IMR-90 (cell line): ENCODE measurements at regions not wholly inside any gene's neighbourhood (a gene's known extent, or its start where the extent isn't known, plus 50 kb on each side); places are given as distances from the start of the nearest gene placed in this dataset.

Source experiments
- ATAC-seq: fragments of 200-7000 bp; cut with Tn5 transposase; 2 replicates; pipeline ENCODE4 v1.9.1; 2020; ENCODE audit warnings: low read depth, mild to moderate bottlenecking, moderate library complexity
- BruUV-seq: library from RNA; stranded (reverse); fragments of 400-500 nt; replicated peaks from 2 replicates; lab custom pipeline; 2021; lab: Mats Ljungman, UMichigan
- CTCF ChIA-PET: fragments of 300-600 bp; formaldehyde crosslinking; extraction: SDS; loops from one replicate; lab custom pipeline; 2021; ENCODE audit warnings: antibody characterized with exemption; lab: Yijun Ruan, JAX
- POLR2A ChIA-PET: fragments of 300-600 bp; sonication (Branson Sonifier 250); formaldehyde crosslinking; loops from one replicate; lab custom pipeline; 2022; ENCODE audit warnings: antibody characterized with exemption; ENCODE audit not compliant: unreplicated experiment; lab: Charles Lee
- DNase-seq: peaks from one replicate; pipeline ENCODE4 v3.0.0; 2013
- H2AFZ ChIP-seq: replicated peaks from 2 replicates; pipeline ENCODE3; 2013; ENCODE audit warnings: low read length, mild to moderate bottlenecking; ENCODE audit not compliant: poor library complexity
- H2AK5ac ChIP-seq: 2 replicates; pipeline ENCODE4 v1.6.1; 2013; ENCODE audit warnings: low read depth, low read length, inconsistent platforms
- H2AK9ac ChIP-seq: replicated peaks from 2 replicates; pipeline ENCODE3; 2013; ENCODE audit warnings: mild to moderate bottlenecking, low read depth, low read length, moderate library complexity; ENCODE audit not compliant: poor library complexity
- H2BK120ac ChIP-seq: 2 replicates; pipeline ENCODE4 v1.6.1; 2013; ENCODE audit warnings: low read depth, low read length, inconsistent platforms
- H2BK15ac ChIP-seq: 3 replicates; pipeline ENCODE4 v1.6.1; 2013; ENCODE audit warnings: low read depth, low read length, inconsistent platforms
- H2BK20ac ChIP-seq: 2 replicates; pipeline ENCODE4 v1.6.1; 2013; ENCODE audit warnings: low read depth, mild to moderate bottlenecking, inconsistent platforms, low read length, moderate library complexity
- H2BK5ac ChIP-seq: 2 replicates; pipeline ENCODE4 v1.6.1; 2013; ENCODE audit warnings: mild to moderate bottlenecking, low read depth, low read length, inconsistent platforms; ENCODE audit not compliant: poor library complexity, severe bottlenecking
- H3K14ac ChIP-seq: replicated peaks from 2 replicates; pipeline ENCODE4 v1.6.1; 2013; ENCODE audit warnings: low read depth, low read length, inconsistent platforms
- H3K18ac ChIP-seq: 2 replicates; pipeline ENCODE4 v1.6.1; 2013; ENCODE audit warnings: low read depth, low read length, control low read depth
- H3K23ac ChIP-seq: 2 replicates; pipeline ENCODE4 v1.6.1; 2013; ENCODE audit warnings: low read depth, low read length, inconsistent platforms
- H3K27ac ChIP-seq: 2 replicates; pipeline ENCODE4 v1.5.1; 2013; ENCODE audit warnings: mild to moderate bottlenecking, control low read depth, low read length; ENCODE audit not compliant: insufficient read depth
- H3K27me3 ChIP-seq: 2 replicates; pipeline ENCODE4 v1.6.1; 2013; ENCODE audit warnings: low read length; ENCODE audit not compliant: control insufficient read depth, insufficient read depth
- H3K36me3 ChIP-seq: 2 replicates; pipeline ENCODE4 v1.6.1; 2013; ENCODE audit warnings: low read length, mixed read lengths; ENCODE audit not compliant: control insufficient read depth, insufficient read depth
- H3K4ac ChIP-seq: 2 replicates; pipeline ENCODE4 v1.6.1; 2013; ENCODE audit warnings: low read depth, low read length, inconsistent platforms
- H3K4me1 ChIP-seq: 2 replicates; pipeline ENCODE4 v1.6.1; 2013; ENCODE audit warnings: low read length, mixed read lengths; ENCODE audit not compliant: control insufficient read depth, insufficient read depth
- H3K4me2 ChIP-seq: 2 replicates; pipeline ENCODE4 v1.6.1; 2013; ENCODE audit warnings: low read depth, mild to moderate bottlenecking, control low read depth, low read length, moderate library complexity
- H3K4me3 ChIP-seq: 2 replicates; pipeline ENCODE4 v1.5.1; 2013; ENCODE audit warnings: low read depth, mild to moderate bottlenecking, control low read depth, low read length, moderate library complexity; ENCODE audit not compliant: insufficient read depth
- H3K56ac ChIP-seq: 2 replicates; pipeline ENCODE4 v1.6.1; 2013; ENCODE audit warnings: low read length, inconsistent platforms; ENCODE audit not compliant: insufficient read depth; ENCODE audit errors: extremely low read depth
- H3K79me1 ChIP-seq, 2 experiments: 2 replicates each; pipeline ENCODE4 v1.6.1; 2013; ENCODE audit warnings: low read length in 2 of 2, inconsistent platforms in 1 of 2, low read depth in 1 of 2
- H3K9ac ChIP-seq: 2 replicates; pipeline ENCODE4 v1.6.1; 2013; ENCODE audit warnings: low read depth, low read length, control low read depth
- H3K9me1 ChIP-seq: 2 replicates; pipeline ENCODE4 v1.6.1; 2013; ENCODE audit warnings: low read length, inconsistent platforms; ENCODE audit not compliant: insufficient read depth
- H3K9me3 ChIP-seq: 2 replicates; pipeline ENCODE4 v1.6.1; 2013; ENCODE audit warnings: low read length; ENCODE audit not compliant: control insufficient read depth, insufficient read depth
- H4K20me1 ChIP-seq: 2 replicates; pipeline ENCODE4 v1.6.1; 2013; ENCODE audit warnings: low read length, inconsistent platforms; ENCODE audit not compliant: insufficient read depth
- H4K5ac ChIP-seq: 2 replicates; pipeline ENCODE4 v1.6.1; 2013; ENCODE audit warnings: mild to moderate bottlenecking, low read depth, low read length, control low read depth
- H4K8ac ChIP-seq, 2 experiments: 2 replicates each; pipeline ENCODE4 v1.6.1; 2013; ENCODE audit warnings: low read depth in 2 of 2, low read length in 2 of 2, control low read depth in 1 of 2, inconsistent platforms in 1 of 2
- H4K91ac ChIP-seq: 2 replicates; pipeline ENCODE4 v1.6.1; 2013; ENCODE audit warnings: low read depth, low read length, inconsistent platforms; ENCODE audit not compliant: insufficient read depth
- BHLHE40 ChIP-seq: fragments of 150-350 bp; IDR thresholded peaks from 2 replicates; pipeline ENCODE4 v1.6.1; 2016; ENCODE audit warnings: mild to moderate bottlenecking, low read depth, low read length
- CEBPB ChIP-seq: IDR thresholded peaks from 2 replicates; pipeline ENCODE4 v1.6.1; 2012; ENCODE audit warnings: low read depth, low read length, improper control_type of control experiment
- CHD1 ChIP-seq: IDR thresholded peaks from 2 replicates; pipeline ENCODE4 v1.6.1; 2012; ENCODE audit warnings: low read depth, low read length, improper control_type of control experiment
- FOS ChIP-seq: fragments of 150-350 bp; IDR thresholded peaks from 2 replicates; pipeline ENCODE4 v1.6.1; 2016; ENCODE audit warnings: low read depth, low read length
- MAFK ChIP-seq: IDR thresholded peaks from 2 replicates; pipeline ENCODE4 v1.6.1; 2012; ENCODE audit warnings: low read depth, low read length, improper control_type of control experiment
- MAZ ChIP-seq: IDR thresholded peaks from 2 replicates; pipeline ENCODE4 v1.6.1; 2012; ENCODE audit warnings: low read depth, mild to moderate bottlenecking, low read length, improper control_type of control experiment, moderate library complexity, borderline replicate concordance
- MXI1 ChIP-seq: IDR thresholded peaks from 2 replicates; pipeline ENCODE4 v1.6.1; 2012; ENCODE audit warnings: low read depth, mild to moderate bottlenecking, low read length, moderate library complexity, borderline replicate concordance
- NFE2L2 ChIP-seq: fragments of 150-350 bp; IDR thresholded peaks from 2 replicates; pipeline ENCODE4 v1.6.1; 2016; ENCODE audit warnings: low read depth, mild to moderate bottlenecking, low read length
- POLR2A ChIP-seq: IDR thresholded peaks from 2 replicates; pipeline ENCODE4 v1.6.1; 2012; ENCODE audit warnings: mild to moderate bottlenecking, low read depth, low read length
- RAD21 ChIP-seq: IDR thresholded peaks from 2 replicates; pipeline ENCODE4 v1.6.1; 2012; ENCODE audit warnings: low read length, improper control_type of control experiment
- RCOR1 ChIP-seq: IDR thresholded peaks from 2 replicates; pipeline ENCODE4 v1.6.1; 2012; ENCODE audit warnings: mild to moderate bottlenecking, low read length, improper control_type of control experiment; ENCODE audit not compliant: insufficient replicate concordance
- RFX5 ChIP-seq: IDR thresholded peaks from 2 replicates; pipeline ENCODE4 v1.8.0; 2012; ENCODE audit warnings: low read depth, mild to moderate bottlenecking, low read length, moderate library complexity
- SMC3 ChIP-seq: fragments of 150-350 bp; IDR thresholded peaks from 2 replicates; pipeline ENCODE4 v1.6.1; 2016; ENCODE audit warnings: low read depth, mild to moderate bottlenecking, antibody characterized with exemption, low read length, moderate library complexity
- WGBS, 2 experiments: methylation state at CpG; one replicate each; pipeline versions ENCODE4 v1.1.5 to v1.1.7; 2013; ENCODE audit warnings: missing lambda C conversion rate in 2 of 2; ENCODE audit not compliant: insufficient read length in 1 of 2; ENCODE audit errors: extremely low coverage in 2 of 2; 5-methylcytosine and 5-hydroxymethylcytosine counted together
- dilution Hi-C: fragments of 300-500 bp; cut with HindIII; formaldehyde crosslinking; loops from one replicate; pipeline ENCODE4 v1.14.3; 2018; ENCODE audit warnings: low sequenced_read_pairs; ENCODE audit not compliant: unreplicated experiment
- in situ Hi-C: fragments of 300-500 bp; cut with MboI; formaldehyde crosslinking; loops from 3 replicates; pipeline ENCODE4 v1.14.3; 2019; ENCODE audit warnings: low sequenced_read_pairs, inconsistent platforms, mixed read lengths
- intact Hi-C: fragments of 100-400 bp; cut with micrococcal nuclease; formaldehyde crosslinking; loops from 2 replicates; pipeline ENCODE4 v1.10.0; 2022
- TF ChIP-seq, protein P1 (sequence below): fragments of 150-350 bp; IDR thresholded peaks from 2 replicates; pipeline ENCODE4 v1.6.1; 2017; ENCODE audit warnings: mild to moderate bottlenecking, antibody characterized with exemption, low read length, low read depth
- TF ChIP-seq, protein P2 (sequence below): conservative IDR thresholded peaks from 2 replicates; pipeline ENCODE4 v1.5.1; 2012; ENCODE audit warnings: mild to moderate bottlenecking, low read depth, low read length, improper control_type of control experiment
- TF ChIP-seq, protein P3 (sequence below): fragments of 150-350 bp; IDR thresholded peaks from 2 replicates; pipeline ENCODE4 v1.6.1; 2016; ENCODE audit warnings: low read depth, mild to moderate bottlenecking, low read length, moderate library complexity, borderline replicate concordance

DNA sequence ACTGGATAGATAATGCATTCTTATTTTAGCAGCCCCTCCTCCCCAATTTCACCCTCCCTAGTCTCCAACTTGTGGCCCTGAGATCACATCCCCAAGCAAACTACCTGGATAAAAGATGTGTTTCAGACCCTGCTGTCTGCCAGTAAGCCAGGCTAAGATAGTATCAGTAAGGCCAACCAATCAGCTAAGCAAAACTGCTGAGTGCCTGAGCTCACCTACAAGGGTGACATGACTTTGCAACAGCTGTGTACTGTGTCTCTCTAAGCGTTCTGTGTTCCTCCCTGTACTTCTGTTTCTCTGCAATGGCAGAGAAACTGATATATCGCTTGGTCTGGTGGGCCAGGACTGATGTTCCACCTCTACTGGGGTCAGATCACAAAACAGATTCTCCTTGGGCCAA lies 224.9 kb downstream of the BTG1 start:
- Histone ChIP-seq H3K4me1 (peaks cover 13% of the 10 kb centered on the region), H4K5ac (no peak overlapping the region), H2AK9ac (no peak overlapping the region), H4K8ac (no peak overlapping the region), H3K27me3 (no peaks in the 10 kb centered on the region), H2BK15ac (no peak overlapping the region), H3K18ac (no peak overlapping the region; the same call in 1 of the 2 replicates), H3K27ac (no peak overlapping the region), H2AFZ (no peak overlapping the region), H3K4me3 (no peak overlapping the region), H3K9me3 (no peaks in the 10 kb centered on the region), H2BK20ac (peak overlapping the region; percentile 21), H3K9me1 (no peaks in the 10 kb centered on the region; the same call in 1 of the 2 replicates), H3K23ac (no peak overlapping the region), H3K14ac (no peak overlapping the region), H3K4ac (no peak overlapping the region), H2BK120ac (peak overlapping the region; percentile 27; the same call in 1 of the 2 replicates), H4K20me1 (no peaks in the 10 kb centered on the region), H4K91ac (no peak overlapping the region), H3K4me2 (no peak overlapping the region), H3K79me1 (no peaks in the 10 kb centered on the region), H3K9ac (no peak overlapping the region), H3K56ac (no peak overlapping the region), H3K36me3 (no peaks in the 10 kb centered on the region), H2BK5ac (no peak overlapping the region), H2AK5ac (0 out of 2 replicates have a peak overlapping the region, but pooled peaks have one; percentile 37)
- no peak for ATAC-seq
- intact Hi-C loops (no loop called here), in situ Hi-C loops (no loop called here), dilution Hi-C loops (no loop called here)
- no TSS peak for BruUV-seq
- POLR2A ChIA-PET = no interaction called here
- no CpG with 5 or more reads among the region's 2 CpGs for WGBS, 2 experiments
- no peak for DNase-seq
- CTCF ChIA-PET = interaction anchor here (1.0 kb wide), 1 partner anchor 91 kb away, joined by 3 read pairs; no protein-coding TSS in a partner anchor
- TF ChIP-seq CEBPB (no peak), MAFK (no peak), FOS (no peak), MAZ (no peak), CHD1 (no peak), BHLHE40 (no peak), POLR2A (no peak), SMC3 (no peak), RFX5 (no peak), RAD21 (no peak), NFE2L2 (no peak), RCOR1 (no peak), MXI1 (no peak)
- TF ChIP-seq, protein P1, sequence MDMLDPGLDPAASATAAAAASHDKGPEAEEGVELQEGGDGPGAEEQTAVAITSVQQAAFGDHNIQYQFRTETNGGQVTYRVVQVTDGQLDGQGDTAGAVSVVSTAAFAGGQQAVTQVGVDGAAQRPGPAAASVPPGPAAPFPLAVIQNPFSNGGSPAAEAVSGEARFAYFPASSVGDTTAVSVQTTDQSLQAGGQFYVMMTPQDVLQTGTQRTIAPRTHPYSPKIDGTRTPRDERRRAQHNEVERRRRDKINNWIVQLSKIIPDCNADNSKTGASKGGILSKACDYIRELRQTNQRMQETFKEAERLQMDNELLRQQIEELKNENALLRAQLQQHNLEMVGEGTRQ = no peak
- TF ChIP-seq, protein P2, sequence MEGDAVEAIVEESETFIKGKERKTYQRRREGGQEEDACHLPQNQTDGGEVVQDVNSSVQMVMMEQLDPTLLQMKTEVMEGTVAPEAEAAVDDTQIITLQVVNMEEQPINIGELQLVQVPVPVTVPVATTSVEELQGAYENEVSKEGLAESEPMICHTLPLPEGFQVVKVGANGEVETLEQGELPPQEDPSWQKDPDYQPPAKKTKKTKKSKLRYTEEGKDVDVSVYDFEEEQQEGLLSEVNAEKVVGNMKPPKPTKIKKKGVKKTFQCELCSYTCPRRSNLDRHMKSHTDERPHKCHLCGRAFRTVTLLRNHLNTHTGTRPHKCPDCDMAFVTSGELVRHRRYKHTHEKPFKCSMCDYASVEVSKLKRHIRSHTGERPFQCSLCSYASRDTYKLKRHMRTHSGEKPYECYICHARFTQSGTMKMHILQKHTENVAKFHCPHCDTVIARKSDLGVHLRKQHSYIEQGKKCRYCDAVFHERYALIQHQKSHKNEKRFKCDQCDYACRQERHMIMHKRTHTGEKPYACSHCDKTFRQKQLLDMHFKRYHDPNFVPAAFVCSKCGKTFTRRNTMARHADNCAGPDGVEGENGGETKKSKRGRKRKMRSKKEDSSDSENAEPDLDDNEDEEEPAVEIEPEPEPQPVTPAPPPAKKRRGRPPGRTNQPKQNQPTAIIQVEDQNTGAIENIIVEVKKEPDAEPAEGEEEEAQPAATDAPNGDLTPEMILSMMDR = no peak
- TF ChIP-seq, protein P3, sequence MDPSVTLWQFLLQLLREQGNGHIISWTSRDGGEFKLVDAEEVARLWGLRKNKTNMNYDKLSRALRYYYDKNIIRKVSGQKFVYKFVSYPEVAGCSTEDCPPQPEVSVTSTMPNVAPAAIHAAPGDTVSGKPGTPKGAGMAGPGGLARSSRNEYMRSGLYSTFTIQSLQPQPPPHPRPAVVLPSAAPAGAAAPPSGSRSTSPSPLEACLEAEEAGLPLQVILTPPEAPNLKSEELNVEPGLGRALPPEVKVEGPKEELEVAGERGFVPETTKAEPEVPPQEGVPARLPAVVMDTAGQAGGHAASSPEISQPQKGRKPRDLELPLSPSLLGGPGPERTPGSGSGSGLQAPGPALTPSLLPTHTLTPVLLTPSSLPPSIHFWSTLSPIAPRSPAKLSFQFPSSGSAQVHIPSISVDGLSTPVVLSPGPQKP = no peak
